NOMO-1 treated with DMSO at 0.1 percent for 48 hours (cell line): ENCODE measurements at regions not wholly inside any gene's neighbourhood (a gene's known extent, or its start where the extent isn't known, plus 50 kb on each side); places are given as distances from the start of the nearest gene placed in this dataset.
"Not testable (repeated sequence)": the region's sequence is repeated elsewhere in the genome, so short reads cannot be mapped to it uniquely, and the experiment has no call there.

ENCODE experiments used
- DNase-seq: peaks from one replicate; lab custom pipeline; 2025; ENCODE audit not compliant: unreplicated experiment; lab: John Stamatoyannopoulos, UW

DNA sequence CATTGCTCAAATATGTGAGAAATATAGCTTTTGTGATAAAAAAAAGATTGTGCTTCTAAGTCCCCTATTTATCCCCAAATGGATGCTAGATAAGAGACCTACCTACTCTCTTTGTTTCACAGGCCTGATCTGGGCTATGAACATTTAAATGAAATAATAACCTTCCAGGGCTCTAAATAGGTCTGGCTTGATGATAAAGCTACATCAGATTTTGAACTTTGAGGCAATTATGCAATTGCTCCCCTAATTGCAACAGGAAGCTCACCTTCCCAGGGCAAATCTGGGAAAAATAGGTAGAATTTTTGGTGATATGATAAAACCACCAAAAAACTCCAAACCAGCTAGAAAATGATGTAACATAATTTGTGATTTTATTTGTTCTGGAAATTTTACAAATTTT, 624.5 kb downstream of the PKHD1 start:
- no peak for DNase-seq

DNA sequence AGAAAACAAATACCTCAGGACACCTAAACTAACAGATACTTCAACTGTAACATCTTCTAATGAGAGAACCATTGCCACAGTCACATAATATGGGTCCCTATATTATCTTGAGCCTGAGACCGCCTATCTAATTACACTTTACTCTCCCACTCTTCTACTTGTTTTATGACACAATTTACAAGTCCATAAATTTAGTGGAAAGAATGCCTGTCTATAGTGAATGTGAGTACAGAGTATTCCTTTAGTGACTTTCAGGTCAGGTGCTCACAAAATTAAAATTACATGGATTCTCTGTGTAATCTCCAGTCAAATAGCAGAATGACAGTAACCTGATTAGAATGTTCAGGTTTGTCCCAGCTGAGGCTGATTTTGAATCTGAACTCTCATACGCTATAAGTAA, 624.1 kb downstream of the PKHD1 start:
- DNase-seq = no peak

DNA sequence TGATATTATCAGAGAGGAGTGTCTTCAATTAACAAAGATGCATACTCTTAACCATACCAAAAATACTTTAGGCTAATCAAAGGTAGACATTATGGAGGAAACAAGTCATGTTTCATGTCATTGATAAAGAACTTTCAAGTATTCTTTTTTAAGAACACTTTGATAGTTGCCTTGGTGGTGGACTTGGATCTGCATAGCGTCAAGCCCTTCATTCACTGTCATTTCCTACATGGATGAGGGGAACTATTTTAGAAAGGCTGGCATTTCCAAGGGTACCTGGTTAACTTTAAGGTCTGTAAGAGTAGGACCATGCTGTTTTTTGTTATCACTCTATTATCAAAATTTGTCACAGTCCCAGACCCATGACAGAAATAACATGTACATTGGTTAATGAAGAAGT, 622.5 kb downstream of the PKHD1 start:
- no peak for DNase-seq

DNA sequence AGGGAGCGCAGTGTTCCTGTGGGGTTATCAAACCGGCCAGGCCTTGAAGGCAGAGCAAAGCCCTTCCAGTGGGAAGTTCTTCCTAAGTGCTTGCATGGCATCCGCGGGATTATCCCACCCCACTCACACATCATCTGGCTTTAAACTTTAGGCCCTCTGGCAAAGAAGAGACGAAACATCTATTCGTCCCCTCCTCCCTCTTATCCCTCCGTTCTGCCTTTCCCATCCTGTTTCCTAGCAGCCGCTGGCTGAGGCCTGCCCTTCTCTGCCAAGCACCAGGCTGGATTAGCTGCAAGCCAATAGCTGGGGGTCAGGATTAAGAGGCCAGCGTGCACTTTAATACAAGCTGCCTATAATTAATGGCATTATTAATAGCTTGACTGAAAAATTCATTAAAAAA, 621.0 kb downstream of the PKHD1 start:
- no peak for DNase-seq

DNA sequence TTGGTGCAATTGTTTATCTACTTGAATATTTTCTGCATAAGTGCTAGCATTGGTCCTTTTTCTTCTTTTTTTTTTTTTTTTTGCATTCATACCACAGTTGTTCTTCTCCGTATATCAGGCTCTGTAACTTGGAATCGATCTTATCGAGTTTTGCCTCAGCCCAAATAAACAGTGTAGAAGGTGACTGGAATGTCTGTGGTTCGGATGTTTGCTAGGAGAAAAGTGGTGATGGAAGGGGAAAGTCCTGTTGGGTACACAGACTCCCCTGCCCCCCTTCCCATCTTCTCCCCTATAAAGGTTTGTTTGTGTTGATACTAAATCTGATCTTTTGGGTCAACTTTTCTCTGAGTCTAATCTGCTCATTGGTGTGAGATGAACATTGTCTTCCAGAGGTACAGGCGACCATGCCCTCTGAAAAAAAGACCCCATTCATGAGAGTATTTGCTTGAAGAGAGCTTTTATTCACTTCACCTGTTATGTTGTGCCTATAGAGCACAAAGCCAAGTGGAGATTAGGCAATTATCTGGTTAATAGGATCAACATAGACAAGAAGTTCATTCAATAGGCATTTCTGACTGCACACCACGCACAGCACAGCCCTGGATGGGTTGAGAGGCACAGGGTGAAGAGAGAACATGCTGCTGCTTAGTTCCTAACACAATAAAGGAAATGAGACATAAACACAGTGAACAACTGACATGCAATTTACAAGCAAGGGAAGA, 620.0 kb downstream of the PKHD1 start:
- no peak for DNase-seq

DNA sequence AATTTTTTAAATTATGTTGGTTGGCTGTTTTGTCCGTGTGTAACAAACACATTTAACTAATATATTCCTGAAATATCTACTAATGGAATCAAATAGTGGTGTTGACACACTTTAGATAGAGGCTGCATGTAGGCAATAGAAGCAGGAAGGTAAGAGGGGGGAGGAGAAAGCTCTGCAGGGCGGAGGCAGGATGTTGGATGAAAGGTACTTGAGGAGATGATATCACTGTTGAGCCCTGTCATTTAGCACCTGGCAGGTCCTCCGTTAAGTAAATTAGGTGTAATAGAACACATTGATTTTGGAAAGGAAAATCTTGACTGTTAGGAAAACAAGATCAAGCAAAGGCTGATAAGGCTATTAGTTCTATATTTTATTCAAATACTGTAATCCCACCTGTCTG, 618.7 kb downstream of the PKHD1 start:
- no peak for DNase-seq

DNA sequence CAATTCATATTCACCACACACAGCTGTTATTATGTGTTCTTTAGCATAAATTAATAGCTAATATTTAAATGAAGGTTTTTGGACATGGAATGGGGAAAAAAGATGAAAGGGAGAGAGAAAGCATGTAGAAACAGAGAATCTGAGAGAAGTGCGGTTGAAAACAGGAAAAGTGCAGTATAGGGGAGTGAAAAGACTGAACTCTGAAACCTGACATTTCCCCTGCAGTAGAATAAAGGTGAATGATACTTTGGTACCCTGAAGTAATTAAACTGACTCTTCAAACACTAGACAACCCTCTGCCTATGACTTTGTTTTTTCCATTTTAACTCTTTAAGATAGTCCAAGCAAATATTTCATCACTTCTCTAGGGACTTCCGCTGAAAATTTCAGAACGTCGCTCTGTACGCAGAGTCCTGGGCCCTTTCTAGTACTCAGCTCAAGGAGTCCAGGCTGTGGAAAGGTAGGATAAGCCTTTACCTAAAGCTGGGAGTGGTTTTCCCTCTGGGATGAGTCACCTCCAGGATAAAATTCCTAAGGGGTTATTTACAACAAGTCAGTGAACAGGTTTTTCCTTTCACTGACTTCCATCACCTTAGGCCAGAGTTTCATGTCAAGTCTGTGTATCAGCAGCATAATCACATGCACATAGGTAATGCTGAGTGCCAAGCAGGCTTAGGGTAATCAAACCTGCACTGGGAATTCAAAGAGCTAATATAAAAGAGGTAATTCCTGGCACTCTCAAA, 614.5 kb downstream of the PKHD1 start:
- DNase-seq = no peak

DNA sequence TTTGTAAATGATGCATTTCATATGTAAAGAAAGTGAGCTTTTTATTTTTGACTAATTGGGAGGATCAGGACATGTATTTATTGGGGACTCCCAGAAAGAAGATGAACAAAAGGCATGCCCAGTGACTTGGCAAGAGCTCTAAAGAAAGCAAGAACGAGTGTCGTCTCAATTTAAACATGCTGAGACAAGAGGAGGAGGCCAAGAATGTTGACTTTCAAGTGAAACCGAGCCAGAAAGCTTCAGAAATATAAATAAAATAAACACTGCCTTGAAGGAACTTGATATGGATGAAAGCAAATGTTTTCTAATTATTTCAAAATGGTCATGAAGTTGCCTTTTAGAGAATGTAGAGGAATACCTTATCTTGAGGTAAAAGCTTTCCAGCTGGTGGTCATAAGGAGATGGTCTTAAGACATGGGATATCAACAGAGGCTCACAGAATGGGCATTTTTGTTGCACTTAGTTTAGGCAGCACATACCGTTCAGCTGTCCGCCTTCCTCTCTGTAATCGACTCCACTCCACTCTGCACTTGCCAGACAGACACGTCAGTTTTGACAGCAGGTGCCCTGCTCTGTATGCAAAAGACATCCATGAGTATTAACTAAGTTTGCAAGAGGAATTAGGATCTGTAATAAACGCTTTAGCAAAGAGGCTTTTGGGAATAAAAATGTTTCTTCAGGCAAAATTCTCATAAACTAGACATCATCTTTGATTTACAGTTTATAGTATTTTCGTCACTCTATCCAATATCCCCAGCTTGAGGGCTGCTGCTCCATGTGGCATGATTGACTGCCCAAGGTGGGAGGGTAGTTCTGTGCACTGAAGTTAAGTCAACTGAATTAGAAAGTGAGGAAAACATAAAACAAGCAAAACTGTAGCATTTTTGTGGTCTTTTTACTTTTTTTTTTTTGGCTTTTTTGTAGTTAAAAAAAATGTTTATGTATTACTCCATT, 613.1 kb downstream of the PKHD1 start:
- DNase-seq = no peak

DNA sequence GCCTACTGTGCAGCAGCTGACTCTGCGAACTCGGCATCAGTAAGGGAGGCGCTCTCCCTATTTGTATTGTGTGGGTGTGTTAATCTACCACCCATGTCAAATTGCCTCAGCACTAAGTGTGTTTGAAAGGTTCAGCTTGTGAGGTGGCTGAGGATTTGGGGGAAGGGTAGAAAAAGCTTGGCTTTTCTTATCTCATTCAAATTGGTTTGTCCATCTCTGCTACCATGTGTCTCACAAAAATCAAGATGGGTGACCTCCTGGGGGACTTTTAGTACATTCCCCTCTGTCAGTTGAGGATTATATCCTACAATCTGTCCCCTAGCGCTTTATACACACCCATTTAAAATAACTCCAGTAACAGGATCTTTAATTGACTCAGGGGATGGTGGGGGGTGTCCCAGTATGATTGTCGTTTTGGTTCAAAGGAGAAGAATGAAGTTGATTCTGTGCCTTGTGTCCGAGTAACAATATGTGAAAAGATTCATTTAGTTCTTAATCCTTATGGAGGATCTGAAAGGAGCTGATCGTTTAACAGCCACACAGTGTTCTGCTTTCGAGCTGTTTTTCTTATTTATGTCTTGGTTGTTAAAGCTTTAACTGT, 609.6 kb downstream of the PKHD1 start:
- DNase-seq = no peak

DNA sequence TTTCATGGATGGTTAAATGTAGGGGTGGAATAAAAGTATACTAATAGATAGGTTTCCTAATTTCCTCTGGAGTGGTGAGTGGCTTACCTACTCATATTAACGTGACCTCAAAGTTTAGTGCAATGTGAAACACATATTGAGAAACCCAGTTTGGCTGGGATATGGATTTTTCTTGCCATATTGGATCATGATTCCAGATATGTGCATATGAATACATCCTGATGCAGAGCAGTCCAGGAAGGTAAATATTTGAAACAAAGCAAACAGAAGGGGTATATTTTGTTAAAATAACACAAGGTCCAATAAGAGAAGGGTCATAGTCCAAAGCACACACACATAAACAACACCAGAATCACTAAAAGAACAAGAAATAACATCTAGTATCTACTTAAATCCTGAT, 608.1 kb downstream of the PKHD1 start:
- no peak for DNase-seq

DNA sequence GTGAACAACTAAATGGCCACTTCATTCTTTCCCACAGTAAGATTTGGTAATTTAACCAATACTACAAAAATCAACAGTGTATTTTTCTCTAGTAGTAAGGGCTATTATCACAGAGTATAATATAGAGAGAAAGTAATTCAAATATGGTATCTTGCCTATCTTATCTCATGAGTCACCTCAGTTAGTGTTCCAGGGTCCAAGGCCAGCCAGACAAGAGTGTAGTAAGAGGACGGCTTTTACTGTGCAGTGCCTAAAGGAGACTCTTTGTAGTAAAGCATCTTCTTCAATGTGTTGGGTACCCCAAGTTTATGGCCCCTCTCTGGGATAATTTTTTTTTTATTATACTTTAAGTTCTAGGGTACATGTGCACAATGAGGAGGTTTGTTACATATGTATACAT, 607.4 kb downstream of the PKHD1 start:
- DNase-seq = no peak

DNA sequence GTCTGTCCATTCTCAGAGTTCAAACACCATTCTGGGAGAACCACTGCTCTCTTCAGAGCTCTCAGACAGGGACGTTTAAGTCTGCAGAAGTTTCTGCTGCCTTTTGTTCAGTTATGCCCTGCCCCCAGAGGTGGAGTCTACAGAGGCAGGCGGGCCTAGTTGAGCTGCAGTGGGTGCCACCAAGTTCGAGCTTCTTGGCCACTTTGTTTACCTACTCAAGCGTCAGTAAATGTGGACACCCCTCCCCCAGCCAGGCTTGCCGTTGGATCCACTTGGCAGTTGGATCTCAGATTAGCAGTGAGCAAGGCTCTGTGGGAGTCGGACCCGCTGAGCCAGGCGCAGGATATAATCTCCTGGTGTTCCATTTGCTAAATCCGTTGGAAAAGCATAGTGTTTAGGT, 601.5 kb downstream of the PKHD1 start:
- not testable (repeated sequence) for DNase-seq

DNA sequence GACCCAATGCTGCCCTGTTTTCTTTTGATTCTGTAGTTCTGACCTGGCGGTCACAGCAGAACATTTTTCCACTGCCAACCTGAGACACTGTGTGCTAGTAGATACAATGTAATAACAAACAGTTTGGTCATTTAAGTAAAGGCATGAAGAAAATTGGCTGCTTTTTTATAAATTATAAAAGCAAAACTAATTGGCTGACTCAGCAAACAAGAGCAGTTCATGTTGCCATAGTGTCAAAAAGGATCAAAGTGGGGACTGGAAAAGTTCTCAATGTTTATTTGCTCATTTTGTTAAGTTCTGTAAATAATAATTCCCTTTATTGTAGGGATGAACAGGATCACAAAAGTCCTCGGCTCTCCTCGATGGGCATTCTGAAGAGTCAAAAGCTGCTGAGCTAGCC, 599.5 kb downstream of the PKHD1 start:
- no peak for DNase-seq

DNA sequence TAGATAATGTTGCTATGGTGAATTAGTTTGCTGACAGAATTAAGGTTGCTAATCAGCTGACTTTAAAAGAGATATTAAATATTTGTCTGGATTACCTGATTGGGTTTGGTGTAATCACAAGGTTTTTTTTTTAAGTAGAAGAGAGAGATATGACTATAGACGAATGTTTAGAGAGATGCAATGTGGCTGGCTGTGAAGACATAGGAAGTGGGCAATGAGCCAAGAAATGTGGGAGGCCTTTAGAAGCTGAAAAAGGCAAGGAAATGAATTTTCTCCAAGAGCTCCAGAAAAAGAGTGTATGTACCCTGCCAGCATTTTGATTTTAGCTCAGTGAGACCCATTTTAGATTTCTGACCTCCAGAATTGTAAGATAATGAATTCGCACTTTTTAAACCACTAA, 598.3 kb downstream of the PKHD1 start:
- no peak for DNase-seq

DNA sequence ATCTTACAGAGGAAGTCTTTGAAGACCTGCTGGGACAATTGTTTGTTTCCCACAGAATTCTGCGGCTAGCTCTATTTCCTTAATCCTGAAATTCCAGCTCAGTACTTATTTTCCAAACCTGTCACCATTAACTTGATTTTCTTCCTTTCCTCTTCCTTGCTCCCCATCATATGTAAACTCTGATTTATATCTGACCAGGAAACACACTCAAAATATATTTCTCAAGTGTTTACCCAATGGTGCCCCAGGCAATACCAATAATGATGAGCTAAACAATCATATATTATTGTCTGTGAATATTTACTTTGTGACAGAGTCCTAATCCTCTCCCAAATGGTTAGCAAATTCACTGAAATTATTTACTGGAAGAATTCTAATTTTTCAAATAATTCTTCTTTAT, 597.3 kb downstream of the PKHD1 start:
- DNase-seq = no peak

DNA sequence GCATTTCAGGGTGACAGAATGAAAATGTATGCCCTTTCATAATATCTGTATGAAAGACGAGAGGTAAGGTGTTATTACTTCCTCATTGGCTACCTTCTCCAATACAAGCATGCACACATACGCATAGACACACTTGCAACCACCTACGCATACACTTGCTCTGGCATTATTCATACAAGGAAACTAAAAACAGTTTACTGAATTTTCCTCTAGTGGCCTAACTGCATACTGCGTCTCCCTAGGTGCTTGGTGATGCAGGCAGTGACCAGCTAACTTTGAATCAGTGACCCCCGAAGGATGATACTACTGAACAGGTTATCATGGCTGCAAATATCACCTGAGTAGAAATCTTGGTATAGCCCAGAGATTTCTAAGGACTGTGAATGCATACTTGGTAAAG, 593.1 kb downstream of the PKHD1 start:
- no peak for DNase-seq

DNA sequence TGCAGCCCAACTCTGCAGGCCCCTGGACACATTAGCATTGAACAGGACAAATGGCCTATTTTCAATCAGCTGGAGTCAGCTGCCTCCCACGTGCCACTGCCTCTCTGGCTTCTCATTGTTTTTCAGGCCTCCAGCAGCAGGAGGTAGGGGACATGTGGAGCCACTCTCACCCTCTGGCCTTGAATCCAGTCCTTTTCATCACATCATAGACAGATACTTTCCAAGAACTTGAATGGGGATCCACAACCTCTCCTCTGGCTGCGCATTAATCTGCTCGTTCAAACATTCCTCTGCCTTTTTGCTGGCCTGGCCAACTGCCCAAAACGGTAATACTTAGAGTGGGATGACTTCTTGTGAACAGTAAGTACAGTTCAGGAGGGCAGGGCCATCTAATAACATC, 592.3 kb downstream of the PKHD1 start:
- DNase-seq = no peak

DNA sequence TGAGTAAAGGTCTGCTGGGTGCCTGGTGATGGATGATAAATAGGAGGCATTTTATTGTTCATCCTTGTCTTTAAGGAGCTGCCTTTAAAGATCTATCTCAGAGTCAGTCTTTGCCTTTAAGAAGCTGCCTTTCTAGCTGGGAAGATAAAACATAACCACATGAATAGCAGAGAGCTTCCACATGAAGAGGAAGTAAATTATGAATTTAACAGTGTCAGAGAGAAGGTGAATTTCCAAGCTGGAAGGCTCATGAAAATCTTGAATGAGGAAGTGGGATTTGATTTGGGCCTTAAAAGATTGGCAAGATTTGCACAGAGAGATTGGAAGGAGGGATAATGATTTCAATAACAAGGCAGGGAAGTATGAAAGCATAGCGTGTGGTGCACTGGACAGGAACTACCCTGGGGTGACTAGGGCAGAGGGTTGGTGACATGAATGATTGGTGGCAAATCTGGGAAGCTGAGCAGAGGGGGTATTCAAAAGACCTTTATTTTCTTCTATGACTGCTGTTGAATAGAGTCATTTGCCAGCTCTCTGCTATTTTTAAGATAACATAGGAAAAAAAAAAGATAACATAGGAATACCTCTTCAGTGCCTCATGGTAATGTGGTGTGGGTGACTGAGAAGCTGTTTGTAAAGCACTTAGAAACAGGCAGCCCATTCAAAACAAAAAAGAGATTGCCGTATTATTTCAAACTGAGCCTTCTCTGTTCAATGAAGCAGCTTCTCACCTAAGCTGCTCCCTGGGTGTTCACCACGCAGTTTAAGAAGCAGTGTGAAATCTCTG, 591.6 kb downstream of the PKHD1 start:
- no peak for DNase-seq

DNA sequence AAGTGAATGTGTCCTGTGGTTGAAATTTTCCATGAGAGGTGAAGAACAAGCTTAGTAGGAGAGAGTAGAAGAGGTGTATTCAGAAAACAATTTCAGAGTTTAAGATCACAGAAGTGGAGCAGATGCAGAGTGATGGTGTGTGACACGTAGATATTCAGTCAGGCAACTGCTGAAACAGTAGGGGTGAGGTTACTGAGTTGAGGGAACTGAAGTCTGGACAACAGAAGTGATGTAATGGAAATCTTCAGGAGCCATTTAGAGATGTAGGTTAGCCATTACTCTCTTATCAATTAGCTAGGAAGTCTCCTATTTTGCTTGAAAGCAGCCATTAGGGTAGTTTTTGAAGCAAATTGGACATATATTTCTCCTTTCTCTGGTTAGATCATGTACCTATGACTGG, 584.4 kb downstream of the PKHD1 start:
- DNase-seq = no peak

DNA sequence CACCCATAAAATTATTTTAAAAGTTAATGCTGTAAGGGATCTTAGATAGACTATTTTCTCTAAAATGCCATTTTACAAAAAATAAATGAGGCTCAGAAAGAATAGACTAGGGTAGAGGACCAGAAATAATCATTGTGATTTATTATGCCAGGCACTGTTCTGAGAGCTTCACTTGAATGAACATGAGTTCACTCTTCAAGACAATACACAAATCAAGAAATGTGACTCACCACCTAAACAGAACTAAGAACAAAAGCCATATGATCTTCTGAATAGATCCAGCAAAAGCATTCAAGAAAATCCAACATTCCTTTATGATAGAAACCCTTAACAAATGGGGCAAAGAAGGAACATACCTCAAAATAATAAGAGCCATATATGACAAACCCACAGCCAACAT, 582.0 kb downstream of the PKHD1 start:
- no peak for DNase-seq

DNA sequence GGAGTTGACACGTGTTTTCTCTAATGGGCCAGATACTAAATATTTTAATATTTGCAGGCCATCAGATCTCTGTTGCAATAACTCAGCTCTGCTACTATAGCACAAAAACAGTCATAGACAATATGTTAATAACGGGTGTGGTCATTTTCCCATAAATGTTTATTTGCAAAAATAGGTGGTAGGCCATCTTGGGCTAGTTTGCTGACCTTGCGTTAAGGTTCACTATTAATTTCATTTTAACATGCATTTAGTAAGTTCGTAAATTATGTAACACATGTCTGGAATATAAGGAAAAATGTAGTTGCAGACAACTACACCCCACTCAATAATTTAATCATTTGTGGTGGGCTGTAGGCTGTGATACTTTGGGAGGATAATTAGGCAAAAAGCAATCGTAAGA, 577.8 kb downstream of the PKHD1 start:
- no peak for DNase-seq
